Hypothalamus (tissue), 51 donors: ENCODE measurements at regions not wholly inside any gene's neighbourhood (a gene's known extent, or its start where the extent isn't known, plus 50 kb on each side); places are given as distances from the start of the nearest gene placed in this dataset.
"Not testable (repeated sequence)": the region's sequence is repeated elsewhere in the genome, so short reads cannot be mapped to it uniquely, and the experiment has no call there.

Experiments used
- DNase-seq, 51 donors: peaks; one replicate each; lab custom pipeline; 2025; lab: John Stamatoyannopoulos, UW

DNA sequence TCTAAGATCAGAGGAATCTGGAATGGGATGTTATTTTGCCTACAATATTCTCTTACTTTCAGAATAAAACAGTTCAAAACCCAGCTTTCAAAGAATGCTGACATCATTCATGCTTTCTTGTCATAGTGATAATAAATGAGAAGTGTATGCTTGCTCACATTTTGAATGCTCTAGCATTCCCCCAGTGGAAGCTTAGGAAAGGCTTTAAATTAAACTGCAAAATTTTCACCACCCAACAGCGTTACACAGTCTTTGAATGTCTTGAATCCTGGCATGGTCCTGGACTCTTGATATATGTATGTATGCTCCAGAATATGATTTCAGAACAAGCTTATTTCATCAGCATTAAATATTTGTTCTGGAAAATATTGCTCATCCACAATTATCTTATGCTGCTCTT, 964.3 kb upstream of the NUDT12 start:
- no peak for DNase-seq

DNA sequence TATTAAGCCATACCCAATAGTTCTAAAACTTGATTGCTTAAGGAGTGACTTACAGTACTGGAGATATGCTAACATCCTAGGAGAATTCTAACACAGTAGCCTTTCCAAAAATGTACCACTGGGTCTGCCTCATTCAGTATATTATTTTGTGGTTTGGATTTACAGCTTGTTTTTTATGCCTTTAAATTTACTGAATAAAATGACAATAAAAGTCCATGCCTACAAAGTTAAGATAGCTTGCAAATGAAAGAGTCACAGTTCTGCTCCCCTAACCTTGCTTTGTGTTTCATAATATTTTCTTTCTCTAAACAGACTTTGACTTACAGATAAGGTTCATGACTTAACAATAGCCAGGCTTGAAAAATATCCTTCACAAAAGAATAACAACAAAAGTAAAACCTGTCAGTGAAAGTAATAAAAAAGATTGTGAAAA, 951.1 kb upstream of the NUDT12 start:
- DNase-seq, result no peak

DNA sequence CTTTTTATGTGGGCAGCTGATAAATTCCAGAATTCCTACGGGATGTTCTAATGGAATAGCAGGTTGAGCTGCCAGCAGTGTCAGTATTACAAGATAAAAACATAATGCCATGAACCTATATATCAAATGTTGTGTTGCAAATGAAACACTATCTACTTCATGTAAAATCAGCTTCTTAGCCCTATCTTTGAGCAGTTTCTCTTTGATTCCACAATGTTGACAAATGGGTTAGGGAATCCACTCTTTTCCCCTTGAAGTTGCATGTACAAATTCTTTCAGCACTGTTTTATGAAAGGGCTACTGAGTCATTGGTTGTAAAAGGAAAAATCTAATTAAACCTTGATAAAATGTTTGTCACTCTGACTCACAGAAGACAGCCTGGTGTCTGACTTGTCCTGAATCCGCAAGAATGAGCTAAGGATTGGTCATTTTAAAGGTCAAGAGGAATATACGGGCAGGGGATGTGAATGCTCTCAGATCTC, 950.6 kb upstream of the NUDT12 start:
- DNase-seq, result no peak

DNA sequence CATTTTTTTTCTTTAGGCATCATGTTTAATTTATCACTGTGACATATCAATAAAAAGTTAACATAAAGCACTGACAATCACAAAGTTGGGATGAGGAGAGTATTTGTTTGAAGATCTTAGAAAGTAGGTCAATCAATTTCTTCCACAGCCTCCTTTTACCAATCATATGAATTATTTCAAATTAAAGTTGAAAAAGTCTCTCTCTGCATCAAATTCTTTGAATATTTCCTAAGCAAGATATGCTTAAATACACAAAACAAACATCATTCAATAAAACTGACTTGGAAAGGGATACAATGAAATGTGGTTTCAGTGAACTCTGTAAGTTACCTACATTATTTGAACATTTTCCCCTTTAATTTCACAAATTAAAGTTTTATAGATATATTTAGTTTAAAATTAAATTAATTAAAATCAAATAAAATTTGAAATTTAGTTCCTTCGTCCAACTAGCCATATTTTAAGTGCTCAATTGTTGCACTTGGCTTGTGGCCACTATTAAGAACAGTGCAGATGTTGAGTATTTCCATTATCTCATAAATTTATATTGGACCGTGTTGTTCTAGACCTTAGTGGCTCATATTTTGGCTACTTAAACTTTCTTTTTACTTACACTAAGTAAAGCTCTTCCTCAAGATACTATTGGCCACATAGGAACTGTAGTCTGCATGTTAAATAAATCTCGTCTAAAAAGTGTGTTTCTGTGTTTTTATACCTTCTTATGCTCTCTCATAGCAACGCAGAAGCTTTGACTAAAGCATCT, 949.7 kb upstream of the NUDT12 start:
- DNase-seq, result no peak

DNA sequence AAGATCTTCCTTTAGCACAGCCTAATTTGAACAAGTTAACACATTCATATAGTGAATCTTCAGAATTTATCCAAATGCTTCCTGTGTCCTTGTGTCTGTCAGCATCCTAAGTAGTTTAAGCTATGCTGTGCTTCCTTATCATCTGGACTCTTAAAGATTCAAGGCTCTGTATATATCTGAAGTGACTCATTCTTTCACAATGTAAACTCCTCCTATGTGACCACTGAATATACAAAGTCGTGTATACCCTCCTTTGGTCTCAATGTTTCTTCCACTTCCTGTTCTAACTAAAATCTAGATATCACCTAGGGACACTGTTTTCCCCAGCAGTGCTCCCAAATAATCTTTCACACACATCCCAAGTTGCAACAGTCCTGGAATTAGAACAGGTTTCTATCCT, 935.7 kb upstream of the NUDT12 start:
- no peak for DNase-seq

DNA sequence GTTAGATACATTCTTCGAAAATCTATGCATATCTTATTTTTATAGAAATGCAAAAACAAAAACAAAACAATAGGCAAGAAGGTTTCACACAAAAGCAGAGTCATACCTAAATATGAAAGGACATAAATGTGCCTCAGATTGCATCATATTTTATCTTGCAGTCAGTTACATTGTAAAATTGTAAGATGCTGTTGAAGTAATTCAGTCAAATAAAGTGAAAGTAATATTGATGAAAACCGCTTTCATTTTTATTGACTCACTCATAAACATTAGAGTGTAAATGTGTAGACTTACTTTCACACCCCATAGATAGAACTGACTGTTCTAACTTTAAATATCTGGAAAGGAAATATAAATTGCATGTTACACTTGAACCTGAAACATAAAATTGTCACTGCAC, 931.5 kb upstream of the NUDT12 start:
- no peak for DNase-seq

DNA sequence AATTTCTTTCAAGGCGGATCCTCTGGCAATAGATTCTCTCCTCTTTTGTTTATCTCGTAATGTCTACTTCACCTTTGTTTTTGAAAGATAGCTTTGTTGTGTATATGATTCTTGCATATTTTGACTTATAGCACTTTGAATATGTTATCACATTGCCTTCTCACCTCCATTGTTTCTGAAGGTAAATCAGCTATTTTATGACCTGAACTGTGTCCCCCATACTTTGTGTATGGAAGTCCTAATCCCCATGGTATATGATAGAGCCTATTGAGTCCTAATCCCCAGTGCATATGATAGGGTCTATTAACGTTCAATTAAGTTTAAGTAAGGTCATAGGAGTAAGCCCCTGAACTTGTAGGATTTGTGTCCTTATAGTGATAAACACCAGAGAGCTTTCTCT, 910.2 kb upstream of the NUDT12 start:
- no peak for DNase-seq

DNA sequence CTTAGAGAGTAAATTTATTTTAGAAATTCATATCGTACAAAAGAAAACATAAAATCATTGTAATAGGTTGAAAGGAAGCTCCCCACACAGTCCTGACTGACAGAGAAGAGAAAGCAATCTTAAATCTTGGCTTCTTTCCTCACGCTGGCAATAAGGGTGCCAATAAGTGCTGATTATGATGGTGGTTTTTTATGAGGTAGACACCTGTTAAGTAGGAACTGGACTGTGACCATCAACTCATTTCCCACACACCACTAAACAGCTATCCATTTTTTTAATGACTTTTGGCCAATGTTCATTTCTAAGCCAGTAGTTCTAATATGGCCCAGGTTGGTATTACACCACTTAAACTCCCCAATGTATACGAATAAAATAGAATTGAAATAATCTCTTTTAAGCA, 893.5 kb upstream of the NUDT12 start:
- no peak for DNase-seq

DNA sequence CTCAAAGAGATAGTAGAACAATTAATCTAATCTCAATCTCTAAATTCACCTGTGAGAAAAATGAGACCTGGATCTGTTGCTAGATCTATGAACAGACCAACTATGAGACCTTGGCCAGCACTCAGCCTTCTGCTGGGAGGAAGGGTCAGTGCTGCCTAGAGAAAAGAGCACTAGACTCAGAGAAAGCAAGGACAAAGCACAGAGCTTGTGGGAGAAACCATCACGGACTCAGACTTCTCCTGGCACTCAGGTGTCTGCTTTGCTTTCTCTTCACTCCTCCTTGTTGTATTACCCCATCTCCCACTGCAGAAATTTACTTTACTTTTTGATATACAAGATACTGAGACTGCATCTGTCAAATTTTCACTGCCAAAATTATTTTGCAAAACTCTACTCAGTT, 890.0 kb upstream of the NUDT12 start:
- DNase-seq, result no peak

DNA sequence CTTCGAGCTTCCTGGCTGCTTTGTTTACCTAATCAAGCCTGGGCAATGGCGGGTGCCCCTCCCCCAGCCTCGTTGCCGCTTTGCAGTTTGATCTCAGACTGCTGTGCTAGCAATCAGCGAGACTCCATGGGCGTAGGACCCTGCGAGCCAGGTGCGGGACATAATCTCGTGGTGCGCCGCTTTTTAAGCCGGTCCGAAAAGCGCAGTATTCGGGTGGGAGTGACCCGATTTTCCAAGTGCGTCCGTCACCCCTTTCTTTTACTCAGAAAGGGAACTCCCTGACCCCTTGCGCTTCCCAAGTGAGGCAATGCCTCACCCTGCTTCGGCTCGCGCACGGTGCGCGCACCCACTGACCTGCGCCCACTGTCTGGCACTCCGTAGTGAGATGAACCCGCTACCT, 889.3 kb upstream of the NUDT12 start:
- not testable (repeated sequence) for DNase-seq

DNA sequence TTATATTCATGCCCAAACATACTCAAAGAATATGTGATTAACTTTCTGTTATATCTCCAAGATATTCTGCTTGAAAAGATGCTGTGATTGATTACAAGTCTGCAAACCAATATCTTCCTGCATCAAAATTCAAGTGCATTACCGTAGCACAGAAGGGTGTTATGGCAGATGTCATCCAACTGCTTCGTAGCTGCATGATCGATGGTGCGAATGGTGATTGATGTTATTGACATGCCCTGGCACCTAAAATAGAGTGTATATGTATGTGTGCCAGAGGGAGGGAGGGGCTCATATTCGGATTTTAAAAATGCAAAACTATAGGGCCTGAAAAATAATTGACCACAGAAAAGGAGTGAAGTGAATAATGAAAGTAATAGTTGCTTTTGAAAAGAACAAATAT, 882.1 kb upstream of the NUDT12 start:
- no peak for DNase-seq

DNA sequence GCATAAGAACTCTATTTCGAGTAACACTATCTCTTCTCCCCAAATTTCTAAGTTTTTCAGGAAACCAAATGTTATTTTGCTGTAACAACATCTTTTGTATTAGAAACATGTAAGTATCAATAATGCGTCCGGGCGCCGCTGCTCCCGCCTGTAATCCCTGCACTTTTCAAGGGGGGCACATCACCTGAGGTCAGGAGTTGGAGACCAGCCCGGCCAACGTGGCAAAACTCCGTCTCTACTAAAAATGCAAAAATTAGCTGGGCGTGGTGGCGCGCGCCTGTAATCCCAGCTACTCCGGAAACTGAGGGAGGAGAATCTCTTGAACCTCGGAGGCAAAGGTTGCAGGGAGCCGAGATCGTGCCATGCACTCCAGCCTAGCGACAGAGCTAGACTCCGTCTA, 881.1 kb upstream of the NUDT12 start:
- DNase-seq, result no peak

DNA sequence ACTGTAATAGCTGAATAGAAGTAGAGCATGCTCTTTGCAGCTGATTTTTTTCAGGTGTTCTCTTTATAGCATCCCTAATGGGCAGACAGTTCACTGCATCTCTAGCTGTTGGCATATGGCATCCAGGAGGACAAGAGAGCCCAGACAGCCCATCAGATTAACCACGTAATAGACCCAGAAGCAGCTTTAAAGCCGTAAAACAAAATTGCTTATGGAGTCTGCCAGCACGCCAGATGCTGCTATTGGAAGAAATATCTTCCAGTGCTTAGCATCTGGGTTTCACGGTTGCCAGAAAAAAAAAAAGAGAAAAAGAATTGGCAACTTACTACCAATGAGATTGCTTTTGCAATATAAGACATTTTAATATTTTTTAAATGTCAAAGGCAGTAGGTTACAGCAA, 869.4 kb upstream of the NUDT12 start:
- DNase-seq, result no peak

DNA sequence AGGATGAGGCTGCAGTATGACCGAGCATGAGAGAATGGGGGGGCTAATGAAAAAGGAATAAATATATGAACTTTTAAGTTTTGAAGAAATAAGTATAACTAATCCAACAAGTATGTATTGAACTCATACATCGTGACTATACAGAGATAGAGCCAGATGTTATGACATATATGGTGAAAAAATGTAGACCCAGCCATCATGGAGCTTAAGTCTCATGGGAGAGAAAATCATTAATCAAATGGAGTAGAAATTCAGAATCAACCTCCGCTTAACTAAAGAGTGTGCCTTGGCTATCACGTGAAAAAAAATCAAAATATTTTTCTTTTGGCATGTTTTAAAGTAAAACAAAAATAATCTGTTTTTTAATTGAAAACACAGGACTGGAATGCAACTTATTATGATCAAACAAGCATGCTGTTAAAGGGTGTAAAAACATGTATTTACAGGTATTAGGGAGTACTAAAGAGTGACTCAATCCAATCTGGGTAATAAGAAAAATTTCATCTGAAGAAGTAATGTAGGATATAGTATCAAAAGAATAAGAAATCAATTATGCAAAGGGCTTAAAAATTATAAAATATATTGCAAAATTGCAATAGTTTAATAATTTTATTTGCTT, 868.5 kb upstream of the NUDT12 start:
- DNase-seq, result no peak

DNA sequence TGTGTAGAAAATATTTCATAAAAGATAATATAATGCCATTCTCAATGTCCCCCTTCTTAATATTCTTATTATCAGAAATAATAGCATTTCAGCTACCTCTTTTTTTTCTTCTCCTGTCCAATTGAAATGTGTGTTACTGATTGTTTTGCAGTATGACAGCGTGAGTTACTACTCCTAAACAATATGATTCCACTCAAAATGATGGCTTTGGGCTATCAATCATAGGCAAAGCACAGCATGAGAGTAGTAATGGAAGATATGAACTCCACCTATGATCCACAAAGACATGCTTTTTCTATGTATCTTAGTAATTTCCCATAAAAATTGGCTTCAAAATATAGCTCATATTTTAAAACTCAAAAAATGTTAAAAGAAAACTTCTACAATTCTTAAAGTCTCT, 867.3 kb upstream of the NUDT12 start:
- DNase-seq, result no peak

DNA sequence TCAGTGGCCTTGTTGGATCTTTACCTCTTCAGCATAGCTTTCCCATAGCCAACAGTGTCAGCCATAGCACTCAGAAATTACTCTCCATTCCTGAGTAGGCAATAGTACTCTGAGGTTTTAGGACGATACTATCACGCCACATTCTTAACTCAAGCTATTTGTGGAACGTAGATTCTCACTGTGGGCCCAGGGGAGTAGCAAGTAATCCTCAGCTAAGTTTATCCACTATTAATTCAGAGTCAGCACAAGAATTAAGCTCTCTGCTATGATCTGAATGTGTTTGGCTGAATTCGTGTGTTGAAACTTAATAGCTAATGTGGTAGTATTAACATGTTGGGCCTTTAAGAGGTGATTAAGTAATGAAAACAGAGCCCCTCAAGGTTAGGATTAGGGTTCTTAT, 858.8 kb upstream of the NUDT12 start:
- DNase-seq, result no peak

DNA sequence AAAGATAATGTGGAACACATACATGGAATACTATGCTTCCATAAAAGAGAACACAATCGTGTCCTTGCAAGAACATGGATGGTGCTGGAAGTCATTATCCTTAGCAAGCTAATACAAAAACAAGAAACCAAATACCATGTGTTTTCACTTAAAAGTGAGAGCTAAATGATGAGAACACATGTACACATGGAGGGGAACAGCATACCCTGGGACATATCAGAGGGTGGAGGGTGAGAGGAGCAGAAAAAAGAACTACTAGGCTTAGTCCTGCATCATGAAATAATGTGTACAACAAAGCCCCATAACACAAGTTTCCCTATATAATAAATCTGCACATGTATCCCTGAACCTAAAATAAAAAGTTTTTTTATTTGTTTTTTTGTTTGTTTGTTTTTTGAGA, 855.5 kb upstream of the NUDT12 start:
- DNase-seq, result no peak

DNA sequence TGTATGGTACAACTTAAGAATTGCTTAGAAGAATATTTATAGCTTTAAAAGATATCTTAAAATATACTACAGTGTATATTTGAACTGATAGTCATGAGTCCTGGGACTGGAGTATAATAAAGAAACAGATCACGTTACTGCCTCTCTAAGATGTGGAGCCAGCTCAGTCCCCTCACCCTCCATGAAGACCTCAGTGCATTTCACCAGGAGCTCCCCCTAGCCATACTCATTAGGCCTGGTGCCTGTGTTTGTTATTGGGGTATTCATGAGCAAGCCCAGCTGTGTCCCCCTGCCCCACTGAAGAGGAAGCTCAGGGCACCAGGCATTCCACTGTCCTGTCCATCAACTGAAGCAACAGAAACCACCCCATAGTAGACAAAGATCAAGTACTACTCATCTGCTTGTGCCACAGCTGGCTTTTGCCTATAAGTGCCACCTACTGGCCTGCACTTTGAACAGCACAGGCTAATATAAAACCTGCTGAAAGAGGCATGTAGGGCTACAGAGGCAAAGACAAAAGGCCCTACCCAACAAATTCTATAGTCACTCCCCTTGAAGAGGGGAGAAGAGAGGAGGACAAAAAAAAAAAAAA, 850.2 kb upstream of the NUDT12 start:
- peak in 1 of 51 donors; percentile 8 for DNase-seq

DNA sequence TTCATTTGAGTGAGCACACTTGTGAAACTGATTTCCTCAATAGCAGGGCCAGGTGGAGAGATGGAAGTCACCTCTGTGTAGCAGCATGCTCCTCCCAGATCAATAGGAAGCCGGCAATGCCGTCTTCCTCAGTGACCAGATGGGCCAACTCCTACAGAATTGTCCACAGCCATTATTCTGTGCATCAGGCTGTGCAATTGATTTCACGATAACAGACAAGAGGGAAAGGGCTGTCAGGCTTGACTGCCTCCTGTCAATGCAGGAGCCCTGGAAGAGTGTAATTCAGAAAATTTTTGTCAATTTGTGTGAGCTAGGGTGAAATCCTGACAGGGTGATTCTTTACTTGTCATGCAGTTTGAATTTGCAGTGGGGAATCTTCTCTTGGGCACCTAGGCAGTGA, 838.4 kb upstream of the NUDT12 start:
- DNase-seq, result no peak

DNA sequence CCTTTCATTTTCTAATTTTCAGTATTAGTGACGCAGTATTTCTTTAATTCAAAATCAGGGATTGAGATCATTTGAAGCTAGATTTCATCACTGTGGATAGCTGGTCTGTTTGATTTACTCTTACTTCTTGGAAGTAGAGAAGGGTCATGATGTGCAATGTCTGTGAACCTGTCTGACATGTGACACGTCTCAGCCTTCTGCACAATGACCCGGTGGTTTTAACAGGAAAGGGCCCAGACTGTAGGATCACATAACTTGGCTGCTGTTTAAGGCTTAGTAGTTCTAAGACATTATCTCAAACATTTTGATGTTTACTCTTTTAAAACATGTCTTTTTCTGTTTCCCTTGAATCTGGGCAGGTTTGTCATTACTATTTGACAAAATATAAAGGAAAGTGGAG, 823.3 kb upstream of the NUDT12 start:
- DNase-seq, result no peak

DNA sequence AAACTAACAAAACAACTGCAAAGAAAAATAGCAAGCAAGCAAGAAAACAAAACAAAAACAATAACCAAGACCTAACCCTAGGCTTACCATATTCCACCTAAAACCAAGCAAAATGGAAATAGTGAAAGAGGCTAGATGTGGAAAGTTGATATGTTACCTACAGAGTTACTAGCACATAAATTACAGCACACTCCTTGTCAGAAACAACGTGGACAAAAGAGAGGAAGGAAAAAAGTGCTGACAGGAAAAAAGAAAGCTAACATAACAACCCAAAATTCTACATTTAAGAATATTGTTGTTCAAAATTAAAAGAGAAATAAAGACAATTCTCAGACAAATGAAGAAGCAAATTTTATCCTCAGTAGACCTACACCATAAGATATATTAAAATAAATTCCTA, 812.8 kb upstream of the NUDT12 start:
- no peak for DNase-seq

DNA sequence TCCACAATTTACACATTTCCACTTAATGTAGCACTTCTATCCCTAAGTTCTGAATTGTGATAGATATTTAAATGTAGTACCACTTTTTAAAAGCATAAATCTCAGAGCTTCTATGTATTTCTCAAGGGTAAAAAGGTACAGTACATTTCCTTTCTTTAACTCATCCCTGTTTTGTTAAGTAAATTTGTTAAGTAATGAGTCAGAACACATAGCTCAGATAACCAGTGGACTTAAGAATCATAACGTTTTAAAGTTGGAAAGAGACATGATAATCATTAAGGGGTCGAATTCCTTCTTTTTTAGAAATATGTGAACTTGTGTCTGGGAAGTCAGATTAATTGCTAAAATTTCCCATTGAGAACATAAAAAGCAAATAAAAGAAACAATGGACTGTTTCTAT, 810.2 kb upstream of the NUDT12 start:
- DNase-seq, result no peak
